Endothelial cell of umbilical vein (primary cell): ENCODE measurements at regions not wholly inside any gene's neighbourhood (a gene's known extent, or its start where the extent isn't known, plus 50 kb on each side); places are given as distances from the start of the nearest gene placed in this dataset.

ENCODE experiments used
- CTCF ChIP-seq, 2 donors: IDR thresholded peaks; 1 replicate in 1 of 2; 2 replicates in 1 of 2; pipeline ENCODE4 v1.5.1; 2011; ENCODE audit warnings: low read length in 2 of 2, mild to moderate bottlenecking in 2 of 2, moderate library complexity in 2 of 2, control low read depth in 1 of 2, inconsistent platforms in 1 of 2, low read depth in 1 of 2; ENCODE audit not compliant: insufficient read depth in 1 of 2; ENCODE audit errors: extremely low read depth in 1 of 2
- EZH2 ChIP-seq: IDR thresholded peaks from 2 replicates; pipeline ENCODE4 v1.6.1; 2012; ENCODE audit warnings: borderline replicate concordance, low read depth, mild to moderate bottlenecking, moderate library complexity, low read length, inconsistent platforms; ENCODE audit not compliant: severe bottlenecking
- FOS ChIP-seq: IDR thresholded peaks from 2 replicates; pipeline ENCODE4 v1.6.1; 2011; ENCODE audit warnings: mild to moderate bottlenecking, low read length, moderate library complexity, borderline replicate concordance; ENCODE audit not compliant: insufficient read depth
- GATA2 ChIP-seq: IDR thresholded peaks from 2 replicates; pipeline ENCODE4 v1.7.0; 2011; ENCODE audit warnings: low read depth, mild to moderate bottlenecking, moderate library complexity, mixed read lengths, low read length; ENCODE audit not compliant: insufficient read length, insufficient read depth
- JUN ChIP-seq: IDR thresholded peaks from 2 replicates; pipeline ENCODE4 v1.6.1; 2011; ENCODE audit warnings: borderline replicate concordance, low read depth; ENCODE audit not compliant: insufficient read length, insufficient read depth
- MAX ChIP-seq: IDR thresholded peaks from 2 replicates; pipeline ENCODE4 v1.6.1; 2011; ENCODE audit not compliant: insufficient read depth, insufficient read length
- MYC ChIP-seq: IDR thresholded peaks from one replicate; pipeline ENCODE4 v1.6.1; 2011; ENCODE audit warnings: mild to moderate bottlenecking, low read depth, low read length
- POLR2A ChIP-seq: IDR thresholded peaks from 2 replicates; pipeline ENCODE4 v1.6.1; 2012; ENCODE audit warnings: low read depth, mild to moderate bottlenecking, control low read depth, low read length
- POLR2AphosphoS5 ChIP-seq: IDR thresholded peaks from 2 replicates; pipeline ENCODE4 v1.6.1; 2012; ENCODE audit warnings: low read depth, mild to moderate bottlenecking, control low read depth, low read length, moderate library complexity; ENCODE audit not compliant: insufficient read depth

DNA sequence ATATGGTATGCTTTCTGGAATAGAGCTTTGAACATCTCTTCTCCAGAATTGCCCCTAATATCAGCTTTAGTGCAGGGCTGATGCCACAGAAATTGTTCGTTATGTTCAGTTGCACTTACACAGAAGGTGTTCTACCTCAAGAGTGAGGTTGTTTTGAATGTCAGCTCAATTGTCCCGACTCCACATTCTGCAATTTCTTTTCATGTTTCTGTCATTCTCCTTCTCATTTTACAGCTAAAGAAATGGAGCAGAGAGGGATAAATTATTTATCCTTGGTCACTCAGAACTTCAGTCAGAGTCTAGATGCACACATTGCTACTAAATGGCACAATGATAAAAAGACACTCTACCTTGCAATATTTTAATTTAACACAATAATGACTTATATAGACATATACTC lies 137.0 kb upstream of the CCN2 start:
- no peak for TF ChIP-seq CTCF (IDR thresholded peaks at IDR 0.05; ENCODE audit: extremely low read depth in 1 of 2, insufficient read depth in 1 of 2, low read depth in 1 of 2, low read length in 2 of 2)
- no peak for TF ChIP-seq JUN
- TF ChIP-seq POLR2A, result no peak
- TF ChIP-seq GATA2, result no peak
- TF ChIP-seq MAX, result no peak
- no peak for TF ChIP-seq FOS
- TF ChIP-seq POLR2AphosphoS5, result no peak
- no peak for TF ChIP-seq EZH2
- no peak for TF ChIP-seq MYC
